Spleen (tissue), 7 donors: ENCODE measurements at regions not wholly inside any gene's neighbourhood (a gene's known extent, or its start where the extent isn't known, plus 50 kb on each side); places are given as distances from the start of the nearest gene placed in this dataset.

Experiments used
- CTCF ChIP-seq, 11 experiments: fragments of 200-600 bp in 7 of 11; fragments of 450-650 bp in 4 of 11; sonication (generic) in 4 of 11; IDR thresholded peaks in 8 of 11; conservative IDR thresholded peaks in 3 of 11; 1 replicate in 7 of 11; 2 replicates in 4 of 11; pipeline versions ENCODE4 v1.4.0 to v1.8.0; 2016 to 2021; ENCODE audit warnings: antibody characterized with exemption in 11 of 11, inconsistent platforms in 4 of 11, mild to moderate bottlenecking in 1 of 11
- POLR2A ChIP-seq, 3 donors: fragments of 450-650 bp; IDR thresholded peaks; one replicate each; pipeline ENCODE4 v1.5.1; 2017; ENCODE audit warnings: antibody characterized with exemption in 3 of 3, mild to moderate bottlenecking in 1 of 3
- POLR2AphosphoS5 ChIP-seq, 3 donors: sonication (generic); formaldehyde crosslinking; IDR thresholded peaks; one replicate each; pipeline ENCODE4 v1.5.1; 2017; ENCODE audit warnings: antibody characterized with exemption in 3 of 3
- donor health status: DM: no; HTN: no; CAD: no; lungs with moderate emphysema.
- donor health status: DM: no; HTN: no; CAD: no.
- donor health status: DM: no; HTN: no; CAD: no.

GRCh38 chr5:40383749-40384651, 295.7 kb upstream of the PTGER4 start:
- no peak for TF ChIP-seq CTCF (IDR thresholded peaks at IDR 0.05 in 8 of 11, conservative IDR thresholded peaks at IDR 0.05 in 3 of 11)
- TF ChIP-seq POLR2AphosphoS5 (IDR thresholded peaks at IDR 0.05), result no peak
- no peak for TF ChIP-seq POLR2A (IDR thresholded peaks at IDR 0.05)
